HG02763 (cell line): ENCODE measurements at regions not wholly inside any gene's neighbourhood (a gene's known extent, or its start where the extent isn't known, plus 50 kb on each side); places are given as distances from the start of the nearest gene placed in this dataset.

Source experiments
- ATAC-seq: cut with Tn5 transposase; IDR thresholded peaks from one replicate; pipeline ENCODE4 v1.9.1; 2021; ENCODE audit warnings: mild to moderate bottlenecking, moderate library complexity; ENCODE audit not compliant: unreplicated experiment

- no peak for ATAC-seq
Measured at GRCh38 chr2:120849278-120849677, 113.6 kb downstream of the GLI2 start.

- ATAC-seq = no peak
Measured at GRCh38 chr2:120850551-120850950, 114.9 kb downstream of the GLI2 start.

GRCh38 chr2:120851116-120851773 is 115.6 kb downstream of the GLI2 start:
- no peak for ATAC-seq

GRCh38 chr2:120852200-120852815 is 116.6 kb downstream of the GLI2 start:
- ATAC-seq = no peak

- no peak for ATAC-seq
Measured at GRCh38 chr2:120853306-120854013, 117.8 kb downstream of the GLI2 start.

GRCh38 chr2:120854014-120854620 is 118.4 kb downstream of the GLI2 start:
- no peak for ATAC-seq

GRCh38 chr2:120854766-120855530 is 119.3 kb downstream of the GLI2 start:
- ATAC-seq = no peak

- ATAC-seq = no peak
Measured at GRCh38 chr2:120855855-120856405, 120.3 kb downstream of the GLI2 start.

GRCh38 chr2:120856421-120856862 is 120.8 kb downstream of the GLI2 start:
- ATAC-seq = no peak

- no peak for ATAC-seq
Measured at GRCh38 chr2:120857422-120857821, 121.8 kb downstream of the GLI2 start.

GRCh38 chr2:120857931-120858330 is 122.3 kb downstream of the GLI2 start:
- no peak for ATAC-seq

GRCh38 chr2:120858361-120859106 is 122.9 kb downstream of the GLI2 start:
- ATAC-seq = no peak

- ATAC-seq = no peak
Measured at GRCh38 chr2:120859128-120859527, 123.5 kb downstream of the GLI2 start.

GRCh38 chr2:120859814-120860578 is 124.3 kb downstream of the GLI2 start:
- ATAC-seq = no peak

- no peak for ATAC-seq
Measured at GRCh38 chr2:120860579-120860922, 124.9 kb downstream of the GLI2 start.

- ATAC-seq = no peak
Measured at GRCh38 chr2:120861191-120861575, 125.5 kb downstream of the GLI2 start.

GRCh38 chr2:120861576-120862191 is 126.0 kb downstream of the GLI2 start:
- no peak for ATAC-seq

- ATAC-seq = no peak
Measured at GRCh38 chr2:120862201-120863060, 126.8 kb downstream of the GLI2 start.
